Prostate gland (tissue), 2 donors: ENCODE measurements at regions not wholly inside any gene's neighbourhood (a gene's known extent, or its start where the extent isn't known, plus 50 kb on each side); places are given as distances from the start of the nearest gene placed in this dataset.

ENCODE experiments used
- DNase-seq: peaks from one replicate; pipeline ENCODE4 v3.0.0-alpha.2; 2019; ENCODE audit warnings: low spot score
- H3K27ac ChIP-seq, 2 donors: fragments of 200-600 bp; sonication (generic); 2 replicates each; pipeline ENCODE4 v1.5.1; 2017 to 2019
- H3K27me3 ChIP-seq: fragments of 200-600 bp; sonication (generic); replicated peaks from 2 replicates; pipeline ENCODE4 v1.5.1; 2019; ENCODE audit not compliant: insufficient read depth
- H3K36me3 ChIP-seq, 2 donors: fragments of 200-600 bp; sonication (generic); 1 replicate in 1 of 2; 2 replicates in 1 of 2; pipeline versions ENCODE4 v1.5.1 to v1.8.1; 2017 to 2019
- H3K4me1 ChIP-seq: fragments of 200-600 bp; sonication (generic); replicated peaks from 2 replicates; pipeline ENCODE4 v1.5.1; 2019
- H3K4me3 ChIP-seq, 2 donors: fragments of 200-600 bp; sonication (generic); 2 replicates each; pipeline ENCODE4 v1.5.1; 2017 to 2019
- H3K9me3 ChIP-seq: fragments of 200-600 bp; sonication (generic); 2 replicates; pipeline ENCODE4 v1.5.1; 2017
- POLR2A ChIP-seq: fragments of 450-650 bp; IDR thresholded peaks from one replicate; pipeline ENCODE4 v1.6.1; 2016; ENCODE audit warnings: antibody characterized with exemption, mild to moderate bottlenecking
- POLR2AphosphoS5 ChIP-seq: sonication (generic); formaldehyde crosslinking; IDR thresholded peaks from one replicate; pipeline ENCODE4 v1.6.1; 2017; ENCODE audit warnings: antibody characterized with exemption
- WGBS: methylation state at CpG from one replicate; pipeline ENCODE4 v1.1.5; 2018; 5-methylcytosine and 5-hydroxymethylcytosine counted together
- intact Hi-C: fragments of 100-400 bp; cut with DNase I; formaldehyde crosslinking; loops from one replicate; pipeline ENCODE4 v1.14.2; 2022
- TF ChIP-seq, protein P1 (sequence below), 4 experiments: fragments of 200-600 bp in 2 of 4; fragments of 450-650 bp in 2 of 4; sonication (generic) in 2 of 4; IDR thresholded peaks; 1 replicate in 3 of 4; 2 replicates in 1 of 4; pipeline ENCODE4 v1.5.1; 2016 to 2019; ENCODE audit warnings: antibody characterized with exemption in 4 of 4, mild to moderate bottlenecking in 2 of 4, moderate library complexity in 2 of 4

DNA sequence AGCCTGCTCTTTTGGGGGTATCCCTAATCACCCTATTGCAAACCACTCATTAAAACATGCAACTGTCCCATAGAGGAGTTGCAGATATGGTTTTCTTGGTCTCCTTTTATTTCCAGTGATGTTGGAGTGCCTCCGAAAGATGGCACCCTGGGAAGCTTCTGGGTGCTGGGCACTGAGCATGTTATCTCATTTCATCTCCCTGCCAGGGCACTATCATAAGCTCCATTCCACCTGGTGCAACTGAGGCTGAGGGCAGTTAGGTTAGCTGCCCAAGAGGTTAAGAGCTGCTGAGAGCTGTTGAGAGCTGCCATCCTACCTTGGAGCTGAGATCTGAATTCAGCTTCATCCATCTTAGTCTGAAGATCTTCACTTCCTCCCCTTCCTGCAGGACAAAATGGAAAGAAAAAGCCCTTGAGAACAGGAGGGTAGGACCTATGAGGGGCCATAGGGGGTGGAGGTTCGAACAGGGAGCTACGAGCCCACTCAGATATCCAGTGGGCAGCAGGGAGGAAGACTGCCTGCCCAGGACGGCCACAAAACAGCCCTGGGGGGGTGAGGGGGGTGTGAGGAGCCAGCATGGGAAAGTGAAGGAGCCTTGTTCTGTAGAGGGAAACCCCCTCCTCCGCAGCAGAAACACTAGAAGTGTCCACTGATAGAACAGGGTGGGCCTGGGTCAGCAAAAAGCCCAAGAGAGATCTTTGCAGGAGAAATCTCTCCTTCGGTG lies 202.5 kb downstream of the ZFP36L2 start:
- TF ChIP-seq POLR2AphosphoS5 (no peak), POLR2A (no peak)
- TF ChIP-seq, protein P1, sequence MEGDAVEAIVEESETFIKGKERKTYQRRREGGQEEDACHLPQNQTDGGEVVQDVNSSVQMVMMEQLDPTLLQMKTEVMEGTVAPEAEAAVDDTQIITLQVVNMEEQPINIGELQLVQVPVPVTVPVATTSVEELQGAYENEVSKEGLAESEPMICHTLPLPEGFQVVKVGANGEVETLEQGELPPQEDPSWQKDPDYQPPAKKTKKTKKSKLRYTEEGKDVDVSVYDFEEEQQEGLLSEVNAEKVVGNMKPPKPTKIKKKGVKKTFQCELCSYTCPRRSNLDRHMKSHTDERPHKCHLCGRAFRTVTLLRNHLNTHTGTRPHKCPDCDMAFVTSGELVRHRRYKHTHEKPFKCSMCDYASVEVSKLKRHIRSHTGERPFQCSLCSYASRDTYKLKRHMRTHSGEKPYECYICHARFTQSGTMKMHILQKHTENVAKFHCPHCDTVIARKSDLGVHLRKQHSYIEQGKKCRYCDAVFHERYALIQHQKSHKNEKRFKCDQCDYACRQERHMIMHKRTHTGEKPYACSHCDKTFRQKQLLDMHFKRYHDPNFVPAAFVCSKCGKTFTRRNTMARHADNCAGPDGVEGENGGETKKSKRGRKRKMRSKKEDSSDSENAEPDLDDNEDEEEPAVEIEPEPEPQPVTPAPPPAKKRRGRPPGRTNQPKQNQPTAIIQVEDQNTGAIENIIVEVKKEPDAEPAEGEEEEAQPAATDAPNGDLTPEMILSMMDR (IDR thresholded peaks at IDR 0.05), result no peak
- H3K27ac ChIP-seq, result no peak overlapping the region
- intact Hi-C loops, result loop anchor here (2.0 to 5.0 kb wide), 3 partner anchors 47 to 463 kb away; no protein-coding TSS in a partner anchor
- no peak overlapping the region for H3K4me3 ChIP-seq
- no peaks in the 10 kb centered on the region for H3K36me3 ChIP-seq
- H3K4me1 ChIP-seq, result no peaks in the 10 kb centered on the region
- no peak for DNase-seq
- no peaks in the 10 kb centered on the region for H3K9me3 ChIP-seq
- 67% methylated on average over 6 of the region's 6 CpGs for WGBS
- H3K27me3 ChIP-seq, result no peaks in the 10 kb centered on the region

DNA sequence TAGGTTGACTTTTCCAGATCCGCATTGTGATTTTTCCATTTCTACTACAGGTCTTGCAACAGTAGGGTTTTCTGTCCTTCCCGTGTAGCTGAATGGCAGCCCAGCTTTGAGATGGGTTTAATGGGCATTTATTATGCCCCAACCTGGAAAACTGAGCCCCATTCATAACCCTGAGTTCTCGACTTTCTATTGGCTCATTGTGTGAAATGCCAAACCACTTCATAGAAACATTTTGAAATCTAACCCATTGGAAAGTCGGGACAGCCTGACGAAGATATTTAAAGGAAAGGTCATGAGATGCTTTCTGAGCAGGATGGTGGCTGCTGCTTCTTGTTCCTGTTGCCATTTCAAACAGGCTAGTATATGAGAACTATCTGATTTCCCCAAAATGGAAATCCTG lies 203.5 kb downstream of the ZFP36L2 start:
- no peak for DNase-seq
- no peaks in the 10 kb centered on the region for H3K27me3 ChIP-seq
- intact Hi-C loops, result loop anchor here (5.0 kb wide), 2 partner anchors 46 to 464 kb away; no protein-coding TSS in a partner anchor
- no peak overlapping the region for H3K4me3 ChIP-seq
- no peaks in the 10 kb centered on the region for H3K4me1 ChIP-seq
- H3K27ac ChIP-seq, result no peak overlapping the region
- H3K9me3 ChIP-seq, result no peaks in the 10 kb centered on the region
- no peaks in the 10 kb centered on the region for H3K36me3 ChIP-seq
- TF ChIP-seq POLR2AphosphoS5 (no peak), POLR2A (no peak)
- TF ChIP-seq, protein P1 (IDR thresholded peaks at IDR 0.05), result no peak
- WGBS, result 96% methylated on average over 5 of the region's 5 CpGs

DNA sequence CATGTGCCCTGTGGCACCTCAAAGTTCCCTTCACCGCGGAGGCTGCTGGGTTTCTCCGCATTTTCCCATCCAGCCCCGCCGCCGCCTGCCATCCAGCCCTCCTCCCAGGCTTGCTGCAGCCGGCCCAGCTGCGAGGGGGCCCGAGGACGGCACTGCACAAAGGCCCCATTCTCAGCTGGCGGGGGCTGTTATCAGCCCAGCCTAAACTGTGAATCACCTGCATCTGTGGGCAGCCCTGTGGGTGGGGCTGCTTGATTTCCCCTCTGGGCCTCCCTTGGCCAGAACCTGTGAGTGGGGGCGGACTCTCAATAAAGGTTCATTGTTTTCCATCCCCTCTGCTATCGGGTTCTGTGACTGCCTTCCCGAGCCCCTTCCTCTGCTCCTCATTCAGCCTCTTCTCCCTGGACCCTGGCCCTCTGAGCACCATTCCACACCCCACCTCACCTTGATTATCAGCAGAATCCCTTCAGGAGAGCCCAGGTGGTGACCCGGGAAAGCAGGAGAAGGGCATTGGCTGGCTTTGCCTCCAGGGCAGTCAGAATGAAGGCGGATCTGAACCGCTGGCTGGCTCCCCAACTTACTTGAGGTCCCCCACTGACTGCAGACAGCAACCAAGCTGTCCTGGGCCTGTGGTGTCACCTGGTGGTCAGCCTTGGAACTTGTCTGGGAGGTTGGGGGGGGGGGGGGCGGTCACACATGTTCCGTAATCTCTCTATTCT lies 204.5 kb downstream of the ZFP36L2 start:
- no peaks in the 10 kb centered on the region for H3K27me3 ChIP-seq
- 79% methylated on average over 19 of the region's 19 CpGs for WGBS
- no peak for TF ChIP-seq POLR2AphosphoS5
- TF ChIP-seq, protein P1 (IDR thresholded peaks at IDR 0.05), result peak in 2 of 4 experiments; percentile 26 to 30
- no peaks in the 10 kb centered on the region for H3K36me3 ChIP-seq
- intact Hi-C loops, result loop anchor here (5.0 kb wide), 2 partner anchors 45 to 465 kb away; no protein-coding TSS in a partner anchor
- no peaks in the 10 kb centered on the region for H3K4me1 ChIP-seq
- H3K9me3 ChIP-seq, result no peaks in the 10 kb centered on the region
- H3K27ac ChIP-seq, result no peak overlapping the region
- no peak for DNase-seq
- H3K4me3 ChIP-seq, result no peak overlapping the region

DNA sequence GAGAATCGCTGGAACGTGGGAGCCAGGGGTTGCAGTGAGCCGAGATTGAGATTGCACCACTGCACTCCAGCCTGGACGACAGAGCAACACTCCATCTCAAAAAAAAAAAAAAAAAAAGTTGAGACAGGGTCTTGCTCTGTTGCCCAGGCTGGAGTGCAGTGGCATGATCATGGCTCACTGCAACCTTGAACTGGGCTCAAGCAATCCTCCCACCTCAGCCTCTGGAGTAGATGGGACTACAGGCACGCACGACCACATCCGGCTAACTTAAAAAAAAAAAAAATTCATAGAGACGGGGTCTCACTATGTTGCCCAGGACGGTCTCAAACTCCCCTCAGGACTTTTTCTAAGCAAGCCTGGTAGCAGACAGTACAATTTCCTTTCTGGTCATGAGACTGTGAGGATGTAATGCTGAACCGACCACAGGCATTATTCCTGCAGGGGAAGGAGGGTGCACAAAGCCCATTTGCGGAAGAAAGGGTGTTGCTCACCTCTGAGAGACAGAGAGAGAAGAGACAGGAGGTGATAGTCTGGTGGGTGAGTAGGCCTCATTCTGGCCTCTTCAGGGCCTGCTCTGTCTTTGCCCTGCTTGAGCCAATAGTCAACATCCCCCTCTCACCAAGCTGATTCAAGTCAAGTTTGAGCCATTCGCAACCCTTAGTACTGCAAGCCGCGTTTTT lies 205.3 kb downstream of the ZFP36L2 start:
- no peaks in the 10 kb centered on the region for H3K9me3 ChIP-seq
- DNase-seq, result no peak
- TF ChIP-seq POLR2AphosphoS5 (no peak), POLR2A (no peak)
- TF ChIP-seq, protein P1 (IDR thresholded peaks at IDR 0.05), result no peak
- 92% methylated on average over 14 of the region's 14 CpGs for WGBS
- H3K4me1 ChIP-seq, result no peaks in the 10 kb centered on the region
- no peak overlapping the region for H3K27ac ChIP-seq
- no peak overlapping the region for H3K4me3 ChIP-seq
- no peaks in the 10 kb centered on the region for H3K27me3 ChIP-seq
- intact Hi-C loops, result loop anchor here (5.0 kb wide), 2 partner anchors 44 to 466 kb away; no protein-coding TSS in a partner anchor
- no peaks in the 10 kb centered on the region for H3K36me3 ChIP-seq
